Superior temporal gyrus (tissue), 1 donor: ENCODE measurements at regions not wholly inside any gene's neighbourhood (a gene's known extent, or its start where the extent isn't known, plus 50 kb on each side); places are given as distances from the start of the nearest gene placed in this dataset.
"Not testable (repeated sequence)": the region's sequence is repeated elsewhere in the genome, so short reads cannot be mapped to it uniquely, and the experiment has no call there.

ENCODE experiments used
- DNase-seq: peaks from one replicate; pipeline ENCODE4 v3.0.0-alpha.2; 2016; ENCODE audit errors: extremely low spot score

DNA sequence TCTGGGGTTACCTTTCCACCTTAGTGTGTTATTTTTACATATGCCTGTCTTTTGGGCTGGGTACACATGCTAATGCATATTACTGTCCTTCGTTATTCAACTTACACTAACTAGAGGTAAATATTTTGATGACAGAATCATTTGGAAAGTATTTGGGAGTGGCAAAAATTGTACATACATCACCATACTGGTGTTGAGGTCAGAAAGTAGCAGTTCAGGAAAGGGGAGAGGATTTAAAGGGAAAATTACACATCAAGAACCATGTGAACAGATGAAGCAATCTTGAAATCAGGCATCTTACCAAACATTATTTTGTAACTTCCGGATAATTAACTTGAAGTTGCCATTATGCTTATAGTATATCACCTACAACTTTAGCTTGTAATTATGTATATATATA lies 379.7 kb downstream of the RND3 start:
- no peak for DNase-seq

GRCh38 chr2:150107170-150107569 lies 380.3 kb downstream of the RND3 start:
- no peak for DNase-seq

- DNase-seq = no peak
Observed at GRCh38 chr2:150101947-150102346, 385.5 kb downstream of the RND3 start.

GRCh38 chr2:150100834-150101233 lies 386.6 kb downstream of the RND3 start:
- no peak for DNase-seq

GRCh38 chr2:150100336-150100735 lies 387.1 kb downstream of the RND3 start:
- peak; percentile 25 for DNase-seq

GRCh38 chr2:150099805-150100204 lies 387.7 kb downstream of the RND3 start:
- no peak for DNase-seq

GRCh38 chr2:150097901-150098531 lies 389.5 kb downstream of the RND3 start:
- DNase-seq = no peak

DNA sequence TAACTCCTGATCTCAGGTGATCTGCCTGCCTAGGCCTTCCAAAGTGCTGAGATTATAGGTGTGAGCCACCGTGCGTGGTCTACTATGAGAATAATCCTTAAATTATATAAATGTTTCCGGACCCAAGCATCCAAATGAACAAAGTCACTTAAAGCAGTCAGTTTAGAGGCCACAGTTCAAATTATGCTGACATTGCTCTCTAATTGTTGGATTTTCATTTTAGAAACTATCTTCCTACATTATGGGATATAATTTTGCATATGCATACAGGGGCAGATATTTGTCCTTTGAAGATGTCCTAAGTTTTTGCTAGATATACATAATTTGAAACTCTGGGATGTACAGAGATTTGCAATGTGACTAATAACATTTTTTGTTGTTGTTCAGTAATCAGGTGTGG lies 390.1 kb downstream of the RND3 start:
- no peak for DNase-seq

DNA sequence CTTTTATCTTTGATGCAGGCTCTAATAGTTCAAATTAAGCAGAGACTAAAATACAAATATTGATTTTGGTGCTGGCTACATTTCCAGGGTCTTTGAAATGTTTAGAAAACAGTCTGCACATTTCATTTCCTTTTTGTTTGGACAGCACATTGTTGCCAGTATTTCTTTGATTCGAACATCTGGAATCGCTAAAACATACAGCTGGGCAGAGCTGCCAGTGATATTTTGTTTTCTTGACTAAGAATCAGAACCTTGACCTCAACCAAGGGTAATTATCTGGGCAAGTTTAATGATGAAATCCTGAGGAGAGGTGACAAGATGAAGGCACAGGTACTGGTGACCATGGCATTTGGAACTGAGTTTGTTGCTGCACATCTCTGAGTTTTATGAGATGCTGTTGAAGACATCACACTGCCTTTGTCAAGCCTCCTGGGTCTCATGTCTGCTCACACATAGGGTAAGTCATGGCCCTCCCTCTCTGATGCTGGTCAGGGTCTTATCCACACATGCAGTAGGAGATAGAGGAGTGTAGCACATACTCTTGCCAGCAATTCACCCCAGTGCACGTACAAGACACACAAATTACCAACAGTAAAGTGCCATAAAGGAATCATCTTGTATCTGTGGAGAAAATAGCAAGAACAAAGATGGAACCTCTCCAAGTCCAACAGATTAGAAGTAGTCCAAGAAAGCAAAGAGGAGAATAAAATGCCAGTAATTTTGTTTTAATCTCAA lies 391.9 kb downstream of the RND3 start:
- no peak for DNase-seq

DNA sequence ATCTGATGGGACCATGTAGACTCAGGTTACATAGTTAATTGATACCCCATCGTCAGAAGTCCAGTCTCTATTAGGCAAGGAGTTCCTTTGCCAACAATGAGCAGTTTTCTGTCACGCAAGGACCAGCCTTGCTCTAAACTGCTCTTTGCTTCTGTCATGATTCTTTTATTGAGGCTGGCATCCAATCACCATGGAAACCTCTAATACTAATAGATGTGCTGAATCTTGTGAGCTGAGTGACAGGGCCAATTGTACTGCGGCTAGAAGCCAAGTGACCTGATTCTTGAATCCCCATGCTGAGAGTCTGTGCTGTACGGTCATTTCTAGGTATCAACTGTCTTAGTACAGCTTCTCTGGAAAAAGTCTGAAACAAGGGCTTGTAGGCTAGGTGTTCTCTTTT lies 395.6 kb downstream of the RND3 start:
- no peak for DNase-seq

- no peak for DNase-seq
Observed at GRCh38 chr2:150090031-150090430, 397.4 kb downstream of the RND3 start.

- no peak for DNase-seq
Observed at GRCh38 chr2:150088538-150088937, 398.9 kb downstream of the RND3 start.

DNA sequence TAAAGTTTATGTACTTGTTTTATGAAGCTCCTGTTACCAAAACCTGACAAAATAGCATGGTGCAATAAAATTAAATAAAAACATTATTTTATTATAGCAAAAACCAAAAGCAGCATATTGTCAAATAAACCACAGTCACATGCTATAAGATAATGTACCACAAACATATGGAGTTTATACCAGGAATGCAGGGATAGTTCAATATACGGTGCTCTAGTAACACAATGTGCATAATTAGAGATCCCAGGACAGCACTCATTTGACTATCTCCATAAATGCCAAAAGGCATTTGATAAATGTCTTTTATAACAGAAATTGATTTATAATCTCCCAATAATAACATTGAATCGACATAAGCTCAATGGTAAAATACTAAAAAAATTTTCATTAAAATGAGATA lies 402.0 kb downstream of the RND3 start:
- DNase-seq = no peak

GRCh38 chr2:150081775-150082481 lies 405.5 kb downstream of the RND3 start:
- no peak for DNase-seq

- DNase-seq = no peak
Observed at GRCh38 chr2:150076281-150076680, 411.2 kb downstream of the RND3 start.

- DNase-seq = no peak
Observed at GRCh38 chr2:150075831-150076230, 411.6 kb downstream of the RND3 start.

DNA sequence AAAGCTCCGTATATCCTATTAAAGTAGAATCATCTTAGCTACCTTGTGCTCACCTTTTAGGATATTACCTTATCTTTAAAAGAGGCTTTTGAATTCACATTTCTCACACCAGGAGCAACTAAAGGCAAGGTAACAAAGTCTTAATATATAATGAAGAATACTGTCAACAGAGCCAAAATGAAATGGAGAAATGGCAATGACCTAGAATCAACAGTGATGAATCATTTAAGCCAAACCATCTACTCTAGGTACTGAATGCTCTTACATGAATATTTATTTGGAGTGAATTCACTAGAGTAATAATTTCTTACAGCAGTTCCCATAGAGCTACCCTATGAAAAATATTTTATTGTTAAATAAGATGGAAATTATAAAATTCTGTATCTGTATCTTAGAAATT lies 421.0 kb downstream of the RND3 start:
- no peak for DNase-seq

GRCh38 chr2:150063931-150064548 lies 423.4 kb downstream of the RND3 start:
- DNase-seq = no peak

DNA sequence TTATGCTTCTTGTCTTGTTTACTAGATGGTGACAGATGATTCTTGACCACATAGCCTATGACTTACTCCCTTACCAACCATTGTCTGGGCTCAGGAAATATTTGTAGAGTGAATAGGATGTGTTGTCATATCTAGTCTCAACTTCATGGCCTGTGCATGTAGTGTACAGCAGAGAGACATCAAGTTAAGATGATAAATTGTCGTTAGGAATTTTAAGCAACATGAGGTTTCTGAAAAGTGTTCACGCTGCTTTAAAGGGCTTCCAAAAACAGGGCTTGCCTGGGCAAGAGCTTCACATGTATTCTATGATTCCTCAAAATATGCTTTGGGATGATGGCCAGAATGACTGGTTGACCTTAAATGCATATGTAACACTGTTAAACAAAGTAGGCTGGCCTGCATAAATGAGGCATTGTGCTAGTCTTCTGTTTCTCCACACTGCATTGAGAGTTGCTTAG lies 424.0 kb downstream of the RND3 start:
- no peak for DNase-seq

DNA sequence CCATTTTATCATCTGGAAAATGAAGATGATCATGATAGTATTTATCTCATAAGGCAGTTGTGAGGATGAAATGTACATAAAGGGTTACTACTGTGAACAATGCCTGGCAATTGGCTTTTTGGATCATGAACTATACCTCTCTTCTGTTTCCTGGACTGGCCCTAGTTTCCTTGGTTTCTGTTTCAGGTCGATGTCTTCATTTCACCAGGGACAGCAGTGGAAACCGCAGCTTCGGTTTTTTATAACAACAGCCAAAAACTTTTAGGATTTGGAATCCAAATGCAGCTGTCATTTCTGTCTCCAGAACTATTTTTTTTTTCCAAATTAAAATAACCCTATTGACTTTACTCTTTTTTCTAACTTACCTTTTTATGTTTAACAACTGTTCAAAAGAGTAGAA lies 425.1 kb downstream of the RND3 start:
- no peak for DNase-seq

DNA sequence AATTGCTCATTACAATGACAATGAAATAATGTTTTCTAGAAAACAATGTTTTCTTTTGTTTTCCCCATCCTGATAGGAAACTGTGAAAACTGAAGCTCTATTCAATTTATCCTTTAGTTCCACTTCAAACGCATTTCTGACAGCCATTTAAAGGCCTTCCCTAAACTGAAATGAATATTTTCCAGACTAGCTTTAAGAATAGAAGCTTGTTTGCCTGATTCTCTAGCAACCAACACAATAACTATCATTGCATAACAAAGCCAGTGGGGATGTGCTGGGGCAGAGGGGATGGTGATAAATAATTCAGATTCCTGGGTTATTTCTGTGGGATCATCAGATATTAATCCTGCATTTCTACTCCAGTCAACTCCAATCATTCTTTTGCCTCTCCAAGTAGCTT lies 427.1 kb downstream of the RND3 start:
- peak; percentile 67 for DNase-seq

GRCh38 chr2:150059676-150060075 lies 427.8 kb downstream of the RND3 start:
- not testable (repeated sequence) for DNase-seq
